Naive thymus-derived CD8-positive, alpha-beta T cell (primary cell): ENCODE measurements at regions not wholly inside any gene's neighbourhood (a gene's known extent, or its start where the extent isn't known, plus 50 kb on each side); places are given as distances from the start of the nearest gene placed in this dataset.

Experiments
- ATAC-seq, 2 donors: fragments of 150-1000 bp; cut with Tn5 transposase in 1 of 2; sonication (Bioruptor Pico), chemical (Tn5 transposase) in 1 of 2; 1 replicate in 1 of 2; 2 replicates in 1 of 2; pipeline ENCODE4 v1.10.0; 2021; ENCODE audit warnings: mild to moderate bottlenecking in 2 of 2, moderate library complexity in 2 of 2
- POLR2A ChIA-PET: fragments of 350-600 bp; sonication (Branson Sonifier 250); formaldehyde crosslinking; loops from one replicate; lab custom pipeline; 2021; ENCODE audit warnings: antibody characterized with exemption; lab: Charles Lee
- DNase-seq, 10 donors: peaks; one replicate each; pipeline versions ENCODE4 v3.0.0 to v3.0.0-alpha.2; 2020 to 2022
- H3K27ac Mint-ChIP-seq, 10 donors: one replicate each; pipeline ENCODE4 v1.8.0; 2020 to 2022; ENCODE audit warnings: mild to moderate bottlenecking in 10 of 10, mixed read lengths in 10 of 10, moderate library complexity in 4 of 10, inconsistent platforms in 1 of 10
- H3K27me3 Mint-ChIP-seq, 5 donors: one replicate each; pipeline ENCODE4 v1.8.0; 2021 to 2022; ENCODE audit warnings: mixed read lengths in 5 of 5
- H3K36me3 Mint-ChIP-seq, 3 donors: one replicate each; pipeline ENCODE4 v1.8.0; 2020 to 2022; ENCODE audit warnings: mixed read lengths in 3 of 3, mild to moderate bottlenecking in 2 of 3, inconsistent platforms in 1 of 3
- H3K4me1 Mint-ChIP-seq, 4 donors: one replicate each; pipeline ENCODE4 v1.8.0; 2021 to 2022; ENCODE audit warnings: mixed read lengths in 4 of 4
- H3K4me3 Mint-ChIP-seq, 10 donors: one replicate each; pipeline ENCODE4 v1.8.0; 2020 to 2022; ENCODE audit warnings: mild to moderate bottlenecking in 10 of 10, mixed read lengths in 10 of 10, moderate library complexity in 6 of 10, inconsistent platforms in 1 of 10
- H3K9me3 Mint-ChIP-seq, 9 donors: one replicate each; pipeline ENCODE4 v1.8.0; 2020 to 2022; ENCODE audit warnings: mixed read lengths in 9 of 9, mild to moderate bottlenecking in 3 of 9, inconsistent platforms in 1 of 9, moderate library complexity in 1 of 9

DNA sequence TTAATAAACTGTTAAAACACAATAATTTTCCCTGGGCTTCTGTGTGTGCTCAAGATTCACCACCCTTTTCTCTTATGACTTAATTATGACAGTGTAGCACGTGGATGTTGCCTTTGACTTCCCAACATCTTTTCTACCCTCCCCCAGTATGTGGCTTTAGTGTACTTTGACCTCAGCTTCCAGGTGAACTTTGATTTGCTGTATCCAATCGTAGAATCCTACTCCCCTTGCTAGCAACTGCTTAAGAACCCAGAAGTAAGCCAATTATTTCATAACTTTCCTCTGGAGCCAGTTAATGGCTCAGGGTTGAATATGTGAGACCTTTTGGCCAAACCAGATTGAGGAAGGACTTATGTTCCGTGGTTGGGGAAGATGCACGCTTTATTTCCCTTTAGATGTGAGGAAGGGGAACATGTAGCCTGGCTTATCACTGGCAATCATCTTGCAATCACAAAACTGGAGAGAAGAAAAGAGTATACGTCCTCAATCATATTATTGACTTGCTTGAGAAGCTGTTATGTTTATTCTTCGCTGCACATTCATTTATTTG, 259.6 kb upstream of the ATP2B1 start:
- no peak for DNase-seq
- no peak for ATAC-seq
- Mint-ChIP-seq H3K9me3 (peaks cover 0 to 3% (median 0%) of the 10 kb centered on the region in 9 donors), H3K4me3 (no peak overlapping the region), H3K27me3 (no peaks in the 10 kb centered on the region), H3K4me1 (peaks cover 4 to 16% (median 12%) of the 10 kb centered on the region in 4 donors), H3K36me3 (no peaks in the 10 kb centered on the region), H3K27ac (no peak overlapping the region)
- POLR2A ChIA-PET, result no interaction called here

GRCh38 chr12:89966495-89967240, 258.0 kb upstream of the ATP2B1 start:
- Mint-ChIP-seq H3K4me1 (peaks cover 2 to 13% (median 11%) of the 10 kb centered on the region in 4 donors), H3K4me3 (no peak overlapping the region), H3K9me3 (no peaks in the 10 kb centered on the region), H3K27ac (no peak overlapping the region), H3K27me3 (no peaks in the 10 kb centered on the region), H3K36me3 (no peaks in the 10 kb centered on the region)
- POLR2A ChIA-PET, result no interaction called here
- ATAC-seq, result no peak
- DNase-seq, result no peak

DNA sequence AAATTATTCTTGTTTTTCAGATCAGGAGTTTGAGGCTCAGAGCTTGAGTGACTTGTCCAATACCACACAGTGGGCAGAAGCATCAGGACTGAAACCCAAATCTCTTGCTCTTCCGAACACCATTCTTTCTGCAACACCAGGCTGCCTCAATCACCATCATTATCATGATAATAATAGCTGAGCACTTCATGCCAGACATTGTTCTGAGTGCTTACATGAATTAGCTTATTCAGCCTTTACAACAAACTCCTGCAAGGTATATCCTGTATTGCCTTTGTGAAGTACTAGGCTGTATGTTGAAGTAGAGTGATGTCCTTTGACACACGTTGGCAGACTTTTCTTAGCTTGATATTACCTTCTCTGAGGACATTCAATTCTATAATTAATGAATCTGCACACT, 257.4 kb upstream of the ATP2B1 start:
- H3K9me3 Mint-ChIP-seq, result no peaks in the 10 kb centered on the region
- DNase-seq (no peak), ATAC-seq (no peak)
- no peak overlapping the region for H3K27ac Mint-ChIP-seq
- no peaks in the 10 kb centered on the region for H3K36me3 Mint-ChIP-seq
- POLR2A ChIA-PET, result no interaction called here
- H3K4me3 Mint-ChIP-seq, result no peak overlapping the region
- H3K27me3 Mint-ChIP-seq, result no peaks in the 10 kb centered on the region
- peaks cover 0 to 7% (median 6%) of the 10 kb centered on the region in 4 donors for H3K4me1 Mint-ChIP-seq

DNA sequence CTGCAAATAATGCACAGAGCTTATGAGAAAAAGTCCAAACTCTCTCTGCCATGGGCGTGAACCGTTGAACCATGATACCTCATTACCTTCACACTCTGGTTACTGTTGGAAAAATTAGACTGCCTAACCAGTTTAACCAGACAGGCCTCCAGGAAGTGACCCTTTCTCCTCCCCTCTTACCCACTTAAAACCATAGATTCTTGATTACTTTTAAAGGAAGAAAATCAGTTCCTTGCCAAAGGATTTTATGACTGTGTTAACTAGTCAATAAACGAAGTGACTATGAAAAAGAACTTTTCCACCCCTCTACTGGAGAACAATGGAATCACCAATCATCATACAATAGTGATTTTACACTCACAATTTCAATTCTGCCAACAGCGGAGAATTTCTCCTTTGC, 254.0 kb upstream of the ATP2B1 start:
- POLR2A ChIA-PET, result interaction anchor here (0.7 kb wide), 1 partner anchor 253 kb away, joined by 3 read pairs; the partner anchor contains the start of gene ATP2B1
- Mint-ChIP-seq H3K4me3 (no peak overlapping the region), H3K4me1 (peaks cover 0 to 13% (median 1%) of the 10 kb centered on the region in 4 donors), H3K9me3 (no peaks in the 10 kb centered on the region), H3K27ac (no peak overlapping the region), H3K36me3 (no peaks in the 10 kb centered on the region), H3K27me3 (no peaks in the 10 kb centered on the region)
- DNase-seq (no peak), ATAC-seq (peak in 1 of 2 donors; percentile 37)

- Mint-ChIP-seq H3K4me3 (no peak overlapping the region), H3K4me1 (peaks cover 0 to 13% (median 1%) of the 10 kb centered on the region in 4 donors), H3K27me3 (no peaks in the 10 kb centered on the region), H3K9me3 (no peaks in the 10 kb centered on the region), H3K27ac (no peak overlapping the region), H3K36me3 (no peaks in the 10 kb centered on the region)
- POLR2A ChIA-PET, result no interaction called here
- DNase-seq, result no peak
- ATAC-seq, result no peak
Measured at GRCh38 chr12:89960607-89961394, 252.2 kb upstream of the ATP2B1 start.

GRCh38 chr12:89960011-89960507, 251.4 kb upstream of the ATP2B1 start:
- Mint-ChIP-seq H3K27me3 (no peaks in the 10 kb centered on the region), H3K9me3 (no peaks in the 10 kb centered on the region), H3K27ac (no peak overlapping the region), H3K4me1 (peaks cover 0 to 13% (median 1%) of the 10 kb centered on the region in 4 donors), H3K4me3 (no peak overlapping the region), H3K36me3 (no peaks in the 10 kb centered on the region)
- POLR2A ChIA-PET, result no interaction called here
- ATAC-seq (peak in 1 of 2 donors; percentile 41), DNase-seq (no peak)

- H3K27ac Mint-ChIP-seq, result no peak overlapping the region
- DNase-seq, result no peak
- no peaks in the 10 kb centered on the region for H3K9me3 Mint-ChIP-seq
- no peak overlapping the region for H3K4me3 Mint-ChIP-seq
- peaks cover 0 to 13% (median 1%) of the 10 kb centered on the region in 4 donors for H3K4me1 Mint-ChIP-seq
- no peak for ATAC-seq
- H3K27me3 Mint-ChIP-seq, result no peaks in the 10 kb centered on the region
- POLR2A ChIA-PET, result no interaction called here
- H3K36me3 Mint-ChIP-seq, result no peaks in the 10 kb centered on the region
Measured at GRCh38 chr12:89959179-89959578, 250.5 kb upstream of the ATP2B1 start.

GRCh38 chr12:89954259-89954658, 245.6 kb upstream of the ATP2B1 start:
- H3K27ac Mint-ChIP-seq, result no peak overlapping the region
- H3K36me3 Mint-ChIP-seq, result no peaks in the 10 kb centered on the region
- DNase-seq, result no peak
- H3K27me3 Mint-ChIP-seq, result no peaks in the 10 kb centered on the region
- POLR2A ChIA-PET, result no interaction called here
- H3K9me3 Mint-ChIP-seq, result no peaks in the 10 kb centered on the region
- no peak overlapping the region for H3K4me3 Mint-ChIP-seq
- H3K4me1 Mint-ChIP-seq, result peaks cover 3 to 30% (median 25%) of the 10 kb centered on the region in 4 donors
- ATAC-seq, result no peak

DNA sequence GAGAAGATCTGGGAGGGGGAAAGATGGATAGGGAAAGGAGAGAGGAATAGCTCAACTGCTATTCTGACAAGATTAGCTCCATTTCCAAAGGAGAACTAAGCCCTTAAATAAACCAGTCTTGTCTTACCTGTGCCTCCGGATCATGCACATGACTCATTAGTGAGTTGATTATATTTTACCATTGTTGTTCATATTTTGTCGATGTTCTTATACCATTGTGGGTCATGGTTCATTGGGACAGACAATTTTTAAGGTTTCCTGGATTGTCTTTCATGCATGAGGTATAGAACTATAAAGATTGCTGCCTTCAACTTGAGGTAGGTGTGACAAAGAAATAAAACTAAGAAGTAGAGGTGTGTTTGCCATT, 243.0 kb upstream of the ATP2B1 start:
- Mint-ChIP-seq H3K27ac (peak overlapping the region in 9 of 10 donors; percentile 1 to 96 (median 88)), H3K4me3 (no peak overlapping the region), H3K27me3 (no peaks in the 10 kb centered on the region), H3K4me1 (peaks cover 12 to 53% (median 46%) of the 10 kb centered on the region in 4 donors), H3K36me3 (no peaks in the 10 kb centered on the region), H3K9me3 (no peaks in the 10 kb centered on the region)
- ATAC-seq (no peak), DNase-seq (no peak)
- POLR2A ChIA-PET, result interaction anchor here (3.5 to 5.5 kb wide), 2 partner anchors 88 to 242 kb away, joined by 14 to 43 read pairs; partner anchors contain the start of gene ATP2B1

DNA sequence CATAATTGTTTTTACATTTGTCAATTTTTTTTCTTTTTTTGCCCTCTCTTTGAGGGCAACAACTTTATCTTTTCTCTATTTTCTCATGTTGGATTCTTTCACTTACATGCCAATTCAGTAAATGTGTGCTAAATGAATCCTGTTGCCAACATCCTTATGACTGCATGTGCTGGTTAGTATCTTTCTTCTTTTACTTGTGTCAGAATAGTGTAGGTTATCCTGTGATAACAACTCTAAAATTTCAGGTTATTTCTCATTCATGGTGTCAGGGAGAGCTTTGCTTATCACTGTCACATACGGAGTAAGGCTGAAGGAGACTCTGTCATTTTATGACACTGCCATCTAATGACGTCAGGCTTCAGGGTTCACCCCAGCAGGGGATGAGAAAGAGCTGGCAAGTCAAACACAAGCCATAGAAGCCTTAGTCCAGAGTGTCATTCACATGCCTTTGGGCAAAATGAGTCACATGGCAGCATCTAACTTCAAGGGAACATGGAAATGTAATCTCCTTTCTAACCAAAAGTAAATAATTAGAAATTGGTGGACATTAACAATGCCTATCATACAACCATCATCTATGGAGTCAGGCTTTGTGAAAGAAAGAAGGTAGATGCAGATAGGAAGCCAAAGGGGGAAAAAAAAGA, 242.5 kb upstream of the ATP2B1 start:
- DNase-seq (peak in 3 of 10 donors; percentile 18 to 26 (median 19)), ATAC-seq (peak in 1 of 2 donors; percentile 20)
- Mint-ChIP-seq H3K27ac (peak overlapping the region; percentile 70 to 96 (median 90)), H3K4me1 (peaks cover 12 to 53% (median 46%) of the 10 kb centered on the region in 4 donors), H3K36me3 (no peaks in the 10 kb centered on the region), H3K4me3 (peak overlapping the region in 7 of 10 donors; percentile 14 to 73 (median 28)), H3K27me3 (no peaks in the 10 kb centered on the region), H3K9me3 (peaks cover 0 to 1% (median 0%) of the 10 kb centered on the region in 9 donors)
- POLR2A ChIA-PET, result interaction anchor here (3.5 to 5.5 kb wide), 2 partner anchors 88 to 242 kb away, joined by 14 to 43 read pairs; partner anchors contain the start of gene ATP2B1

- no peaks in the 10 kb centered on the region for H3K27me3 Mint-ChIP-seq
- POLR2A ChIA-PET, result interaction anchor here (1.3 to 5.5 kb wide), 3 partner anchors 69 to 241 kb away, joined by 4 to 43 read pairs (median 14); partner anchors contain the start of gene ATP2B1
- H3K9me3 Mint-ChIP-seq, result peaks cover 0 to 1% (median 0%) of the 10 kb centered on the region in 9 donors
- H3K36me3 Mint-ChIP-seq, result no peaks in the 10 kb centered on the region
- peak overlapping the region in 9 of 10 donors; percentile 13 to 80 (median 48) for H3K4me3 Mint-ChIP-seq
- ATAC-seq (peak; percentile 34 to 57), DNase-seq (peak in 2 of 10 donors; percentile 16 to 24)
- peaks cover 12 to 55% (median 46%) of the 10 kb centered on the region in 4 donors for H3K4me1 Mint-ChIP-seq
- H3K27ac Mint-ChIP-seq, result peak overlapping the region; percentile 77 to 96 (median 92)
Measured at GRCh38 chr12:89950421-89950820, 241.8 kb upstream of the ATP2B1 start.
